Naive thymus-derived CD4-positive, alpha-beta T cell (primary cell): ENCODE measurements at regions not wholly inside any gene's neighbourhood (a gene's known extent, or its start where the extent isn't known, plus 50 kb on each side); places are given as distances from the start of the nearest gene placed in this dataset.

ENCODE experiments used
- ATAC-seq: fragments of 150-1000 bp; cut with Tn5 transposase; 2 replicates; pipeline ENCODE4 v1.10.0; 2021; ENCODE audit warnings: mild to moderate bottlenecking, moderate library complexity
- CTCF ChIA-PET: fragments of 350-600 bp; sonication (Branson Sonifier 250); formaldehyde crosslinking; loops from one replicate; lab custom pipeline; 2021; ENCODE audit warnings: antibody characterized with exemption; lab: Charles Lee
- POLR2A ChIA-PET: fragments of 350-600 bp; sonication (Branson Sonifier 250); formaldehyde crosslinking; loops from one replicate; lab custom pipeline; 2021; ENCODE audit warnings: antibody characterized with exemption, inconsistent platforms; lab: Charles Lee
- DNase-seq, 9 donors: peaks; one replicate each; pipeline versions ENCODE4 v3.0.0 to v3.0.0-alpha.2; 2020 to 2022; ENCODE audit warnings: mixed read lengths in 1 of 9
- H3K27ac ChIP-seq: one replicate; pipeline ENCODE4 v1.7.0; 2013; ENCODE audit warnings: mild to moderate bottlenecking, low read depth, low read length, moderate library complexity
- H3K27me3 ChIP-seq, 2 donors: one replicate each; pipeline ENCODE4 v1.7.0; 2013; ENCODE audit warnings: low read length in 2 of 2, mild to moderate bottlenecking in 2 of 2, moderate library complexity in 2 of 2; ENCODE audit not compliant: control insufficient read depth in 2 of 2, insufficient read depth in 2 of 2
- H3K36me3 ChIP-seq, 3 experiments: 1 replicate in 2 of 3; 2 replicates in 1 of 3; pipeline ENCODE4 v1.7.0; 2013; ENCODE audit warnings: low read length in 3 of 3, mild to moderate bottlenecking in 3 of 3, moderate library complexity in 1 of 3; ENCODE audit not compliant: insufficient read depth in 3 of 3, control insufficient read depth in 2 of 3
- H3K4me1 ChIP-seq, 2 donors: one replicate each; pipeline ENCODE4 v1.7.0; 2013; ENCODE audit warnings: low read length in 2 of 2, mild to moderate bottlenecking in 2 of 2, moderate library complexity in 1 of 2; ENCODE audit not compliant: control insufficient read depth in 2 of 2, insufficient read depth in 2 of 2
- H3K4me3 ChIP-seq: 2 replicates; pipeline ENCODE4 v1.7.0; 2013; ENCODE audit warnings: mild to moderate bottlenecking, low read length
- H3K9me3 ChIP-seq, 3 experiments: 1 replicate in 2 of 3; 2 replicates in 1 of 3; pipeline ENCODE4 v1.7.0; 2013; ENCODE audit warnings: low read length in 3 of 3; ENCODE audit not compliant: control insufficient read depth in 2 of 3
- H3K27ac Mint-ChIP-seq, 9 donors: one replicate each; pipeline ENCODE4 v1.8.0; 2020 to 2022; ENCODE audit warnings: mixed read lengths in 9 of 9, mild to moderate bottlenecking in 8 of 9, moderate library complexity in 5 of 9, inconsistent platforms in 2 of 9
- H3K27me3 Mint-ChIP-seq, 5 donors: one replicate each; pipeline ENCODE4 v1.8.0; 2021 to 2022; ENCODE audit warnings: mixed read lengths in 5 of 5, mild to moderate bottlenecking in 1 of 5
- H3K36me3 Mint-ChIP-seq, 5 donors: one replicate each; pipeline ENCODE4 v1.8.0; 2020 to 2022; ENCODE audit warnings: mixed read lengths in 5 of 5, mild to moderate bottlenecking in 3 of 5, inconsistent platforms in 1 of 5
- H3K4me1 Mint-ChIP-seq, 7 donors: one replicate each; pipeline ENCODE4 v1.8.0; 2020 to 2022; ENCODE audit warnings: mixed read lengths in 7 of 7, mild to moderate bottlenecking in 3 of 7, inconsistent platforms in 1 of 7
- H3K4me3 Mint-ChIP-seq, 10 donors: one replicate each; pipeline ENCODE4 v1.8.0; 2020 to 2022; ENCODE audit warnings: mild to moderate bottlenecking in 10 of 10, mixed read lengths in 10 of 10, moderate library complexity in 6 of 10, inconsistent platforms in 2 of 10
- H3K9me3 Mint-ChIP-seq, 11 donors: one replicate each; pipeline ENCODE4 v1.8.0; 2020 to 2022; ENCODE audit warnings: mixed read lengths in 11 of 11, mild to moderate bottlenecking in 4 of 11, inconsistent platforms in 1 of 11, moderate library complexity in 1 of 11
- intact Hi-C, 2 donors: fragments of 100-400 bp; cut with micrococcal nuclease; formaldehyde crosslinking; loops; one replicate each; pipeline ENCODE4 v1.15.1; 2023

GRCh38 chr13:76461999-76462398, 424.2 kb downstream of the KCTD12 start:
- H3K4me3 ChIP-seq: no peak overlapping the region
- no peak overlapping the region for H3K27ac ChIP-seq
- peaks cover 4 to 17% (median 7%) of the 10 kb centered on the region in 5 donors for H3K27me3 Mint-ChIP-seq
- no peaks in the 10 kb centered on the region for H3K27me3 ChIP-seq
- DNase-seq (no peak), ATAC-seq (no peak)
- H3K36me3 ChIP-seq: no peaks in the 10 kb centered on the region
- no peaks in the 10 kb centered on the region for H3K4me1 ChIP-seq
- peaks cover 0 to 4% (median 0%) of the 10 kb centered on the region in 7 donors for H3K4me1 Mint-ChIP-seq
- intact Hi-C loops: no loop called here
- H3K9me3 Mint-ChIP-seq: no peaks in the 10 kb centered on the region
- H3K27ac Mint-ChIP-seq: no peak overlapping the region
- CTCF ChIA-PET: interaction anchor here (0.8 kb wide), 1 partner anchor 12 kb away, joined by 4 read pairs; no protein-coding TSS in a partner anchor
- no peaks in the 10 kb centered on the region for H3K9me3 ChIP-seq
- POLR2A ChIA-PET: no interaction called here
- H3K4me3 Mint-ChIP-seq: no peak overlapping the region
- H3K36me3 Mint-ChIP-seq: no peaks in the 10 kb centered on the region

- Histone ChIP-seq H3K27me3 (no peaks in the 10 kb centered on the region), H3K36me3 (no peaks in the 10 kb centered on the region), H3K27ac (no peak overlapping the region), H3K4me3 (no peak overlapping the region), H3K4me1 (no peaks in the 10 kb centered on the region), H3K9me3 (no peaks in the 10 kb centered on the region)
- Mint-ChIP-seq H3K4me1 (peaks cover 0 to 1% (median 0%) of the 10 kb centered on the region in 7 donors), H3K27me3 (peaks cover 1 to 22% (median 7%) of the 10 kb centered on the region in 5 donors), H3K27ac (no peak overlapping the region), H3K36me3 (no peaks in the 10 kb centered on the region), H3K4me3 (no peak overlapping the region), H3K9me3 (no peaks in the 10 kb centered on the region)
- ChIA-PET POLR2A (no interaction called here), CTCF (interaction anchor here (0.8 kb wide), 1 partner anchor 13 kb away, joined by 4 read pairs; no protein-coding TSS in a partner anchor)
- ATAC-seq (no peak), DNase-seq (no peak)
- intact Hi-C loops: no loop called here
These were observed 424.7 kb downstream of the KCTD12 start for GRCh38 chr13:76461484-76461883.

GRCh38 chr13:76459863-76460262, 426.3 kb downstream of the KCTD12 start:
- peaks cover 4 to 21% (median 8%) of the 10 kb centered on the region in 5 donors for H3K27me3 Mint-ChIP-seq
- no peaks in the 10 kb centered on the region for H3K27me3 ChIP-seq
- H3K36me3 ChIP-seq: no peaks in the 10 kb centered on the region
- no peaks in the 10 kb centered on the region for H3K36me3 Mint-ChIP-seq
- CTCF ChIA-PET: no interaction called here
- H3K9me3 Mint-ChIP-seq: no peaks in the 10 kb centered on the region
- H3K4me1 Mint-ChIP-seq: no peaks in the 10 kb centered on the region
- H3K4me3 ChIP-seq: no peak overlapping the region
- H3K27ac ChIP-seq: no peak overlapping the region
- H3K27ac Mint-ChIP-seq: no peak overlapping the region
- POLR2A ChIA-PET: no interaction called here
- ATAC-seq (no peak), DNase-seq (no peak)
- intact Hi-C loops: no loop called here
- H3K9me3 ChIP-seq: no peaks in the 10 kb centered on the region
- H3K4me3 Mint-ChIP-seq: no peak overlapping the region
- H3K4me1 ChIP-seq: no peaks in the 10 kb centered on the region

DNA sequence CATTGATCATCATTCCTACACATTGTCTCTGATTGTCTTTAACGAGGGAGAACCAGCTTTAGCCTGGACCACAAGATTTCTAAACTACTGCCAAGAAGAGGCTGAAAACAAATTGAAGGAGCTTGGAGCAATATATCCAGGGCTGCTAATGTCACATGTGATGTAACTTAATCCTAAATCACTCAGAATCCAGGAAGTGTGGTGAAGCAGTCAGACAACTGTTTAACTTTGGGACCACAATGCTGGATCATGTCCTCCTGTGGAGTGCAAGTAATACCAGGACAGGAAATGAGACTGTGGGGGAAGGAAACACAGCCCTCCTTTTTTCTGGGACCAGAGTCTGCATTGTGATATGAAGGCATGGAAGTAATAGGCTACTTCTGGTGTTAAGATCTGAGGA, 430.2 kb downstream of the KCTD12 start:
- CTCF ChIA-PET: no interaction called here
- ATAC-seq: no peak

DNA sequence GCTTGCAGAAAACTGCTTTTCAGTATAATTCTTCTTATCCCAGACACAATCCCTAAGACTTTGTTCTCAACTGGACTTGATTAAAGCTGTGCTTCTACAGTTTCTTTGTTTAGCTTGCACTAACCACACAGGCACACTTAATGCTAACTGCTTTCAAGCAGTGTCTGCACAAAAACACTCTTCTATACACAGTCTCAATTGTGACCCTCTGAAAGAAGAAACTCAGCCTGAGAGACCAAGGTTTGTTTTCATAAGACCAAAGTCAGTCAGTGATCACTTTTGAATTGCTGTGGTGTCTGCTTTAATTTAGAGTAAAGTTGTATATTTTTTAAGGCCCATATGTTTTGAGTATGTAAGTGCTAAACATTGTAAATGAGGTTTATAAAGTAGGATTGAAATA, 431.2 kb downstream of the KCTD12 start:
- intact Hi-C loops: no loop called here

More for the DNA sequence above, 430.2 kb downstream of the KCTD12 start:
- Mint-ChIP-seq H3K27me3 (peaks cover 0 to 30% (median 12%) of the 10 kb centered on the region in 5 donors), H3K36me3 (peaks cover 0 to 4% (median 0%) of the 10 kb centered on the region in 5 donors), H3K27ac (no peak overlapping the region), H3K9me3 (peaks cover 0 to 27% (median 20%) of the 10 kb centered on the region in 11 donors), H3K4me3 (no peak overlapping the region), H3K4me1 (peaks cover 0 to 1% (median 0%) of the 10 kb centered on the region in 7 donors)
- Histone ChIP-seq H3K9me3 (peaks cover 0 to 6% (median 0%) of the 10 kb centered on the region in 3 experiments), H3K4me1 (no peaks in the 10 kb centered on the region), H3K4me3 (no peak overlapping the region), H3K27me3 (no peaks in the 10 kb centered on the region), H3K36me3 (no peaks in the 10 kb centered on the region), H3K27ac (no peak overlapping the region)
- no peak for DNase-seq
- POLR2A ChIA-PET: no interaction called here
- intact Hi-C loops: no loop called here

GRCh38 chr13:76449716-76450115, 436.5 kb downstream of the KCTD12 start:
- H3K36me3 Mint-ChIP-seq: peaks cover 0 to 4% (median 0%) of the 10 kb centered on the region in 5 donors
- ChIA-PET POLR2A (no interaction called here), CTCF (no interaction called here)
- Histone ChIP-seq H3K27me3 (peaks cover 0 to 4% of the 10 kb centered on the region in 2 donors), H3K9me3 (peaks cover 0 to 6% (median 0%) of the 10 kb centered on the region in 3 experiments), H3K4me3 (no peak overlapping the region), H3K27ac (no peak overlapping the region), H3K36me3 (no peaks in the 10 kb centered on the region), H3K4me1 (no peaks in the 10 kb centered on the region)
- no peak overlapping the region for H3K4me3 Mint-ChIP-seq
- intact Hi-C loops: no loop called here
- H3K9me3 Mint-ChIP-seq: peaks cover 0 to 31% (median 21%) of the 10 kb centered on the region in 11 donors
- peaks cover 0 to 25% (median 7%) of the 10 kb centered on the region in 5 donors for H3K27me3 Mint-ChIP-seq
- no peak for DNase-seq
- no peak for ATAC-seq
- H3K4me1 Mint-ChIP-seq: peaks cover 0 to 1% (median 0%) of the 10 kb centered on the region in 7 donors
- no peak overlapping the region for H3K27ac Mint-ChIP-seq

More for the DNA sequence above, 431.2 kb downstream of the KCTD12 start:
- no peaks in the 10 kb centered on the region for H3K36me3 ChIP-seq
- H3K27me3 Mint-ChIP-seq: peaks cover 0 to 27% (median 12%) of the 10 kb centered on the region in 5 donors
- no peak overlapping the region for H3K4me3 ChIP-seq
- ChIA-PET CTCF (no interaction called here), POLR2A (no interaction called here)
- no peak overlapping the region for H3K27ac ChIP-seq
- H3K27ac Mint-ChIP-seq: no peak overlapping the region
- H3K36me3 Mint-ChIP-seq: peaks cover 0 to 4% (median 0%) of the 10 kb centered on the region in 5 donors
- peaks cover 0 to 31% (median 21%) of the 10 kb centered on the region in 11 donors for H3K9me3 Mint-ChIP-seq
- H3K4me3 Mint-ChIP-seq: no peak overlapping the region
- no peaks in the 10 kb centered on the region for H3K4me1 ChIP-seq
- H3K27me3 ChIP-seq: no peaks in the 10 kb centered on the region
- peaks cover 0 to 6% (median 0%) of the 10 kb centered on the region in 3 experiments for H3K9me3 ChIP-seq
- ATAC-seq (no peak), DNase-seq (no peak)
- H3K4me1 Mint-ChIP-seq: peaks cover 0 to 1% (median 0%) of the 10 kb centered on the region in 7 donors

DNA sequence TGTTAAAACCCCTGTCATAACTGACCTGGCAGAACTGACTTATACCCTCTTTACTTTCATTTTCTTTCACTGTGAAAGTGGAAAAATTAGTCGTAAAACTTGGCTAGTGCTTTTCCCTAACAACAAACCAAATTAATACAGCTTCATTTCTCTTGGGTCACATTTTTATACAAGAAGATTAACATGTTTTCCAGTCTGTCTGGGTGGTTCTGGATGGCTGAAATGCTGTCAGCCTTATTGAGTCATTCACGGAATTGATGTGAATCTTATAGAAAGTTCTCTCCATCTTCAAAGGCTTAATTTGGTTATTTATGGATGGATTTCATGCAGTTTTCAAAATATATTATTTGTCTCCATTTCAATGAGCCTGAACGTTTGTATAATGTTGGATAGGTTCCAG, 440.0 kb downstream of the KCTD12 start:
- no peak overlapping the region for H3K27ac Mint-ChIP-seq
- POLR2A ChIA-PET: no interaction called here
- H3K4me3 Mint-ChIP-seq: no peak overlapping the region
- H3K27me3 Mint-ChIP-seq: peaks cover 0 to 23% (median 7%) of the 10 kb centered on the region in 5 donors
- ATAC-seq: no peak
- Histone ChIP-seq H3K9me3 (no peaks in the 10 kb centered on the region), H3K4me3 (no peak overlapping the region), H3K27me3 (peaks cover 0 to 4% of the 10 kb centered on the region in 2 donors), H3K36me3 (no peaks in the 10 kb centered on the region), H3K4me1 (no peaks in the 10 kb centered on the region), H3K27ac (no peak overlapping the region)
- H3K4me1 Mint-ChIP-seq: no peaks in the 10 kb centered on the region
- H3K9me3 Mint-ChIP-seq: peaks cover 0 to 14% (median 3%) of the 10 kb centered on the region in 11 donors
- peaks cover 0 to under 1% (median 0%) of the 10 kb centered on the region in 5 donors for H3K36me3 Mint-ChIP-seq
- no peak for DNase-seq
- CTCF ChIA-PET: no interaction called here
- intact Hi-C loops: no loop called here
